HEK293T (cell line): ENCODE measurements at regions not wholly inside any gene's neighbourhood (a gene's known extent, or its start where the extent isn't known, plus 50 kb on each side); places are given as distances from the start of the nearest gene placed in this dataset.

Source experiments
- ARNT ChIP-seq: fragments of 450-650 bp; IDR thresholded peaks from 2 replicates; pipeline ENCODE4 v1.6.1; 2017; ENCODE audit warnings: mild to moderate bottlenecking
- BHLHE40 ChIP-seq: fragments of 450-650 bp; IDR thresholded peaks from 2 replicates; pipeline ENCODE4 v1.6.1; 2016; ENCODE audit warnings: mild to moderate bottlenecking, moderate library complexity, borderline replicate concordance
- CTBP1 ChIP-seq: fragments of 450-650 bp; IDR thresholded peaks from 2 replicates; pipeline ENCODE4 v1.6.1; 2016; ENCODE audit warnings: borderline replicate concordance
- ELF4 ChIP-seq: fragments of 450-650 bp; IDR thresholded peaks from 2 replicates; pipeline ENCODE4 v1.6.1; 2017; ENCODE audit warnings: antibody characterized with exemption
- FOXA1 ChIP-seq: fragments of 450-650 bp; IDR thresholded peaks from 2 replicates; pipeline ENCODE4 v1.6.1; 2016; ENCODE audit warnings: mild to moderate bottlenecking
- FOXK2 ChIP-seq: fragments of 450-650 bp; IDR thresholded peaks from 2 replicates; pipeline ENCODE4 v1.6.1; 2016; ENCODE audit warnings: mild to moderate bottlenecking
- NFRKB ChIP-seq: fragments of 450-650 bp; IDR thresholded peaks from 2 replicates; pipeline ENCODE4 v1.6.1; 2016; ENCODE audit warnings: mild to moderate bottlenecking, moderate library complexity
- PKNOX1 ChIP-seq: fragments of 450-650 bp; IDR thresholded peaks from 2 replicates; pipeline ENCODE4 v1.6.1; 2016
- SP1 ChIP-seq: fragments of 450-650 bp; IDR thresholded peaks from 2 replicates; pipeline ENCODE4 v1.6.1; 2017

GRCh38 chr1:188170935-188171334 is 1342.2 kb downstream of the PLA2G4A start:
- TF ChIP-seq FOXK2 (no peak), BHLHE40 (no peak), PKNOX1 (no peak), SP1 (no peak), NFRKB (no peak), CTBP1 (no peak), FOXA1 (no peak), ELF4 (no peak), ARNT (no peak)
